Vagina (tissue), 2 donors: ENCODE measurements at regions not wholly inside any gene's neighbourhood (a gene's known extent, or its start where the extent isn't known, plus 50 kb on each side); places are given as distances from the start of the nearest gene placed in this dataset.
"Not testable (repeated sequence)": the region's sequence is repeated elsewhere in the genome, so short reads cannot be mapped to it uniquely, and the experiment has no call there.

ENCODE experiments used
- DNase-seq, 2 donors: peaks; one replicate each; pipeline ENCODE4 v3.0.0-alpha.2; 2017; ENCODE audit errors: extremely low spot score in 2 of 2
- H3K27ac ChIP-seq: fragments of 200-600 bp; sonication (generic); one replicate; pipeline ENCODE4 v1.5.1; 2019
- H3K27me3 ChIP-seq: fragments of 200-600 bp; sonication (generic); one replicate; pipeline ENCODE4 v1.5.1; 2019
- H3K36me3 ChIP-seq, 2 donors: fragments of 200-600 bp; sonication (generic); one replicate each; pipeline ENCODE4 v1.5.1; 2017 to 2019
- H3K4me1 ChIP-seq: fragments of 200-600 bp; sonication (generic); one replicate; pipeline ENCODE4 v1.5.1; 2019
- H3K4me3 ChIP-seq, 2 donors: fragments of 200-600 bp; sonication (generic); 1 replicate in 1 of 2; 2 replicates in 1 of 2; pipeline ENCODE4 v1.5.1; 2016 to 2019
- H3K9me3 ChIP-seq: fragments of 200-600 bp; sonication (generic); one replicate; pipeline ENCODE4 v1.5.1; 2019
- CTCF ChIP-seq, 3 experiments: fragments of 450-650 bp in 2 of 3; fragments of 200-600 bp in 1 of 3; sonication (generic) in 1 of 3; IDR thresholded peaks; one replicate each; pipeline ENCODE4 v1.5.1; 2017 to 2019; ENCODE audit warnings: antibody characterized with exemption in 3 of 3, mild to moderate bottlenecking in 2 of 3, moderate library complexity in 2 of 3
- POLR2A ChIP-seq, 2 donors: fragments of 450-650 bp; IDR thresholded peaks; one replicate each; pipeline ENCODE4 v1.6.1; 2017; ENCODE audit warnings: antibody characterized with exemption in 2 of 2, mild to moderate bottlenecking in 2 of 2, moderate library complexity in 2 of 2
- POLR2AphosphoS5 ChIP-seq, 2 donors: sonication (generic); formaldehyde crosslinking; IDR thresholded peaks; one replicate each; pipeline ENCODE4 v1.9.0; 2017; ENCODE audit warnings: antibody characterized with exemption in 2 of 2, mild to moderate bottlenecking in 2 of 2, low read depth in 1 of 2; ENCODE audit not compliant: insufficient read depth in 1 of 2
- intact Hi-C: fragments of 100-400 bp; cut with DNase I; formaldehyde crosslinking; loops from one replicate; pipeline ENCODE4 v1.15.1; 2023

GRCh38 chr2:223297788-223298187, 245.8 kb downstream of the KCNE4 start:
- H3K4me3 ChIP-seq, result no peak overlapping the region
- no peak for DNase-seq
- H3K27ac ChIP-seq, result no peak overlapping the region
- no peaks in the 10 kb centered on the region for H3K36me3 ChIP-seq
- intact Hi-C loops, result no loop called here
- no peaks in the 10 kb centered on the region for H3K4me1 ChIP-seq
- no peaks in the 10 kb centered on the region for H3K9me3 ChIP-seq
- no peak for TF ChIP-seq POLR2A (IDR thresholded peaks at IDR 0.05)
- no peak for TF ChIP-seq CTCF (IDR thresholded peaks at IDR 0.05)
- TF ChIP-seq POLR2AphosphoS5 (IDR thresholded peaks at IDR 0.05; ENCODE audit: insufficient read depth in 1 of 2, low read depth in 1 of 2), result no peak
- H3K27me3 ChIP-seq, result no peaks in the 10 kb centered on the region

DNA sequence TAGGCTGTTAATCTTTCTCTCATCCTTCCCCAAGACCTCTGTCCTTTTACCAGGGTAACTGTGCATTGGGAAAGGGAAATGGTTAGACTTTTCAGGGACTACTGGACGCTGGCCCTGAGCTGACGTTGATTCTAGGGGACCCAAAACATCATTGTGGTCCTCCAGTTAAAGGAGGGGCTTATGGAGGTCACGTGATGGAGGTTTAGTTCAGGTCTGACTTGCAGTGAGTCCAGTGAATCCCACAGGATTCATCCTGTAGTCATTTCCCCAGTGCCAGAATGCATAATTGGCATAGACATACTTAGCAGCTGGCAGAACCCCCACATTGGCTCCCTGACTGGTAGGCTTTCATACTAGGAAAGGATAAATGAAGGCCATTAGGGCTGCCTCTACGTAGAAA, 246.3 kb downstream of the KCNE4 start:
- H3K9me3 ChIP-seq, DNase-seq, H3K4me1 ChIP-seq, intact Hi-C loops, H3K36me3 ChIP-seq, H3K27ac ChIP-seq, H3K27me3 ChIP-seq, H3K4me3 ChIP-seq: not testable (repeated sequence)

GRCh38 chr2:223300326-223300725, 248.3 kb downstream of the KCNE4 start:
- Histone ChIP-seq H3K4me3 (no peak overlapping the region), H3K27ac (no peak overlapping the region), H3K27me3 (no peaks in the 10 kb centered on the region), H3K4me1 (no peaks in the 10 kb centered on the region), H3K9me3 (no peaks in the 10 kb centered on the region), H3K36me3 (no peaks in the 10 kb centered on the region)
- TF ChIP-seq POLR2A (IDR thresholded peaks at IDR 0.05) (no peak), CTCF (IDR thresholded peaks at IDR 0.05) (no peak), POLR2AphosphoS5 (IDR thresholded peaks at IDR 0.05; ENCODE audit: insufficient read depth in 1 of 2, low read depth in 1 of 2) (no peak)
- intact Hi-C loops, result no loop called here
- DNase-seq, result no peak

GRCh38 chr2:223306371-223306770, 254.4 kb downstream of the KCNE4 start:
- H3K4me3 ChIP-seq, result no peak overlapping the region
- no peaks in the 10 kb centered on the region for H3K9me3 ChIP-seq
- H3K4me1 ChIP-seq, result no peaks in the 10 kb centered on the region
- no peaks in the 10 kb centered on the region for H3K27me3 ChIP-seq
- no peaks in the 10 kb centered on the region for H3K36me3 ChIP-seq
- H3K27ac ChIP-seq, result no peak overlapping the region
- intact Hi-C loops, result no loop called here
- TF ChIP-seq POLR2A (IDR thresholded peaks at IDR 0.05) (no peak), CTCF (IDR thresholded peaks at IDR 0.05) (no peak), POLR2AphosphoS5 (IDR thresholded peaks at IDR 0.05; ENCODE audit: insufficient read depth in 1 of 2, low read depth in 1 of 2) (no peak)
- no peak for DNase-seq

GRCh38 chr2:223311889-223312680, 260.1 kb downstream of the KCNE4 start:
- no peak for DNase-seq
- H3K36me3 ChIP-seq, result no peaks in the 10 kb centered on the region
- no peak overlapping the region for H3K27ac ChIP-seq
- intact Hi-C loops, result no loop called here
- H3K4me1 ChIP-seq, result no peaks in the 10 kb centered on the region
- TF ChIP-seq CTCF (IDR thresholded peaks at IDR 0.05) (no peak), POLR2A (IDR thresholded peaks at IDR 0.05) (no peak), POLR2AphosphoS5 (IDR thresholded peaks at IDR 0.05; ENCODE audit: insufficient read depth in 1 of 2, low read depth in 1 of 2) (no peak)
- no peaks in the 10 kb centered on the region for H3K9me3 ChIP-seq
- H3K27me3 ChIP-seq, result no peaks in the 10 kb centered on the region
- no peak overlapping the region for H3K4me3 ChIP-seq
